ENCODE measurements at regions not wholly inside any gene's neighbourhood (a gene's known extent, or its start where the extent isn't known, plus 50 kb on each side); places are given as distances from the start of the nearest gene placed in this dataset.

DNA sequence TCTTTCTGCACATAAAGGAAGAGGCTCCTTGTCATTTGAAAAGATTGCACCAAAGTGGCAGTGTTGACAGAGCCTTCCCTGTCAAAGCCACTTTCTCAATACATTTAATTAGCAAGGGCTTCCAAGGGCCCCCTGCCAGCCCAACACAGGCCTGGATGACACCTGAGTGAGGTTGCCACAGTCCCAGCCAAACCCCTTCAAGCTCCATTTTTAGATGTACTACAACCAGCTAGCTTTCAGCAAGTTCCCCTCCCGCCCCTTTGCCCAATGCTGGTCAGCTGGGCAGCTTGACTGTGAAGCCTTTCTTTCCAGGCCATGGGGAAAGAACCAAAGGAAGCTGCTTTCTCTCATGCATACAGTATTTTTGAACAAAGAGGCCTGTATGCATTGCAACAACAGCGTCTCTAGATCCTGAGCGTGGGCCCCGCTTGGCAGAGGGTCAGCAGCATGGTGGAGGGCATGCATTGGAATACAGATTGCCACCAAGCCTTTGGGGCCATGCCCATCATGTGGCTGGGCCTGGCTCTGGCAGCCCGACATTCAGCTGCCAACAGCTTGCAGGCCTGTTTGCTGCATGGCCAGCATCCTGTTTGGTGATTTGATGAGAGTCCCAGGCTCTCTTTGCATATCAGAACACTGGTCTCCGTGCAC is 261.1 kb upstream of the GATB start:
- H3K27ac Mint-ChIP-seq: no peak overlapping the region
- DNase-seq (no peak), ATAC-seq (replicated peaks in 1 of 2) (no peak)
- no peaks in the 10 kb centered on the region for H3K36me3 Mint-ChIP-seq (ENCODE audit: insufficient read depth in 2 of 2)
- no peak overlapping the region for H3K4me3 Mint-ChIP-seq
- no peaks in the 10 kb centered on the region for H3K4me1 Mint-ChIP-seq (ENCODE audit: low read depth)
- H3K27me3 Mint-ChIP-seq (ENCODE audit: low read depth): no peaks in the 10 kb centered on the region
- no peaks in the 10 kb centered on the region for H3K9me3 Mint-ChIP-seq

DNA sequence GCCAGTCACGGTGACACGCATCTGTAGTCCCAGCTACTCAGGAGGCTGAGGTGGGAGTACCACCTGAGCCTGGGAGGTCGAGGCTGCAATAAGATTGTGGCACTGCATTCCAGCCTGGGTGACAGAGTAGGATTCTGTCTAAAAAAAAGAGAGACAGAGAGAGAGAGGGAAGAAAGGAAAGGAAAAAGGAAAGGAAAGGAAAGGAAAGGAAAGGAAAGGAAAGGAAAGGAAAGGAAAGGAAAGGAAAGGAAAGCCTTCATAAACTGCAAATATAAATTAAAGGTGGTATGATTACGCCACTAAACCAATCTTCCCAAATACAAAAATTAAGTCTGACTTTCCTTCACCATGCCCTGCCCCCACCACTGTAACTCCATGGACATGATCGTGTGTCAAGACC is 259.3 kb upstream of the GATB start:
- no peak for DNase-seq
- Mint-ChIP-seq H3K9me3 (no peaks in the 10 kb centered on the region), H3K27me3 (ENCODE audit: low read depth) (no peaks in the 10 kb centered on the region), H3K27ac (no peak overlapping the region), H3K4me1 (ENCODE audit: low read depth) (peaks cover 9% of the 10 kb centered on the region), H3K4me3 (no peak overlapping the region), H3K36me3 (ENCODE audit: insufficient read depth in 2 of 2) (no peaks in the 10 kb centered on the region)
- ATAC-seq (replicated peaks in 1 of 2): no peak

DNA sequence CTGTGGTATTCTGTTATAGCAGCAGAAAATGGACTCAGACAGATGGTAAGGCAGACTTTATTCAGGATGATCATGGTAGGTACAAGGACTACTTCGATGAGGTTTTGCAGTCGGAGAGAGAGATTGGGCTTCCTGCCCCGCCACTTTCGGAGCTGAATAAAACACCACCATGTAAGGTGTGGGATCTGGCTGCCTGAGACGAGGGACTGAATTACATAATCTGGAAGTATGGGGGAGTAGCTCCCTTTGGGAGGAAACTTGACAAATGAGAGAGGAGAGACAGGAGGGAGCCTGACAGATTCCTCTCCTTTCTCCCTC is 255.5 kb upstream of the GATB start:
- DNase-seq (no peak), ATAC-seq (replicated peaks in 1 of 2) (no peak)
- H3K27ac Mint-ChIP-seq: no peak overlapping the region
- peaks cover 32% of the 10 kb centered on the region for H3K4me1 Mint-ChIP-seq (ENCODE audit: low read depth)
- H3K36me3 Mint-ChIP-seq (ENCODE audit: insufficient read depth in 2 of 2): no peaks in the 10 kb centered on the region
- H3K27me3 Mint-ChIP-seq (ENCODE audit: low read depth): no peaks in the 10 kb centered on the region
- no peak overlapping the region for H3K4me3 Mint-ChIP-seq
- peaks cover 2 to 3% of the 10 kb centered on the region in 2 donors for H3K9me3 Mint-ChIP-seq

DNA sequence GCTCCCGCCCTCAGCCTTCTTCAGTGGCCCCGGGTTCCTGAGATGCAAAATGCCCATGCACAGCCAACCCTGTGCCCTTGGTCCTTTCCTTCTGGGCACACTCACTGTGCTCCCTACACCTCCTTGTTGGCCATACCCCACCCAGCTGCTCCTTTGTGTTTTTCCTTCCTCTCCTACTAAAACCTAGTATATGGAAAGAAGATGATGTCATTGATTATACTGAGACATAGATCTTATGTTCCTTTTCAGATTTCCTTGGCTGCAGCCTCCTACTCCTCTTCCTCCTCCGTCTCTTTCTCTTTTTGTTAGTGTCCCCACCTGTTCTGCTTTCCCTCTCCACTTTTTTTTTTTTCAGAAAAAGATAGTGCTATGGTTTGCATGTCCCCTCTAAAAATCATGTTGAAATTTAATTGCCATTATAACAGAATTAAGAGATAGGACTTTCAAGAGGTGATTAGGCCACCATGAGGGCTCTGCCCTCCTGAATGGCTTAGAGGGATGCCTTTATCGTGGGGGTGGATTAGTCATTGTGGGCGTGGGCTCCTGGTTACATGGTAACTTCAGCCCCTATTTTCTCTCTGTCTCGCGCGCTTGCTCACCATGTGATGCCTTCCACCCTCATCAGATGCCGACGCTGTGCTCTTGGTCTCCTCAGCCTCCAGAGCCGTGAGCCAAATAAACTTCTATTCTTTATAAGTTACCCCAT is 254.9 kb upstream of the GATB start:
- H3K27me3 Mint-ChIP-seq (ENCODE audit: low read depth): no peaks in the 10 kb centered on the region
- no peak overlapping the region for H3K27ac Mint-ChIP-seq
- H3K9me3 Mint-ChIP-seq: peaks cover 2 to 3% of the 10 kb centered on the region in 2 donors
- ATAC-seq (replicated peaks in 1 of 2) (no peak), DNase-seq (no peak)
- no peak overlapping the region for H3K4me3 Mint-ChIP-seq
- peaks cover 37% of the 10 kb centered on the region for H3K4me1 Mint-ChIP-seq (ENCODE audit: low read depth)
- no peaks in the 10 kb centered on the region for H3K36me3 Mint-ChIP-seq (ENCODE audit: insufficient read depth in 2 of 2)

DNA sequence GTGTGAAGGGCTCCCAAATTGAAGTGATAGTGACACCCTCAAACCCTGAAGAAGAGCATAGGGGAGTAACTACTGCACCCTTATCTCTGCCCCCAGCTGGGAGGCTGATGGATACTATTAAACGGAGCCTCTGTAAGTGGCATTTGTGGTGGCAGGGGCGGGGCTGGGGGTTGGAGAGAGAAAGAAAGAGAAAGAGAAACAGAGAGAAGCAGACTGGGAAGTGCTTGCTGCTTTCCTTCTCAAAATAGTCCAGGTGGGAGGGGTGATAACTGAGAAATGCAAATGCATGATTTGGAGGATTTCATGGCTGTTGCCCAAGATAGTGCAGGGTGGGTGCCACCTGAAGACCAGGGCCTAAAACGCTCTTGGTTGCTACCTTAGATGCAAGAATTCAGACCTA is 253.5 kb upstream of the GATB start:
- no peaks in the 10 kb centered on the region for H3K27me3 Mint-ChIP-seq (ENCODE audit: low read depth)
- H3K27ac Mint-ChIP-seq: no peak overlapping the region
- peaks cover 44% of the 10 kb centered on the region for H3K4me1 Mint-ChIP-seq (ENCODE audit: low read depth)
- peaks cover 2 to 3% of the 10 kb centered on the region in 2 donors for H3K9me3 Mint-ChIP-seq
- H3K4me3 Mint-ChIP-seq: peak overlapping the region; percentile 24 to 50
- DNase-seq (peak; percentile 16 to 34), ATAC-seq (replicated peaks in 1 of 2) (peak; percentile 52 to 73)
- no peaks in the 10 kb centered on the region for H3K36me3 Mint-ChIP-seq (ENCODE audit: insufficient read depth in 2 of 2)

- Mint-ChIP-seq H3K36me3 (ENCODE audit: insufficient read depth in 2 of 2) (no peaks in the 10 kb centered on the region), H3K27me3 (ENCODE audit: low read depth) (no peaks in the 10 kb centered on the region), H3K4me1 (ENCODE audit: low read depth) (peaks cover 44% of the 10 kb centered on the region), H3K4me3 (no peak overlapping the region), H3K9me3 (peaks cover 2 to 3% of the 10 kb centered on the region in 2 donors), H3K27ac (no peak overlapping the region)
- no peak for DNase-seq
- no peak for ATAC-seq (replicated peaks in 1 of 2)
Observed at GRCh38 chr4:152011469-152011868, 250.7 kb upstream of the GATB start.

- Mint-ChIP-seq H3K9me3 (peaks cover 2 to 3% of the 10 kb centered on the region in 2 donors), H3K27me3 (ENCODE audit: low read depth) (no peaks in the 10 kb centered on the region), H3K36me3 (ENCODE audit: insufficient read depth in 2 of 2) (no peaks in the 10 kb centered on the region), H3K27ac (no peak overlapping the region), H3K4me1 (ENCODE audit: low read depth) (peaks cover 37% of the 10 kb centered on the region), H3K4me3 (peak overlapping the region in 1 of 2 donors; percentile 0)
- ATAC-seq (replicated peaks in 1 of 2) (no peak), DNase-seq (no peak)
Observed at GRCh38 chr4:152010710-152011079, 249.9 kb upstream of the GATB start.

GRCh38 chr4:152009983-152010709 is 249.3 kb upstream of the GATB start:
- H3K4me1 Mint-ChIP-seq (ENCODE audit: low read depth): peaks cover 34% of the 10 kb centered on the region
- ATAC-seq (replicated peaks in 1 of 2) (no peak), DNase-seq (no peak)
- peaks cover 2 to 3% of the 10 kb centered on the region in 2 donors for H3K9me3 Mint-ChIP-seq
- H3K4me3 Mint-ChIP-seq: no peak overlapping the region
- H3K27me3 Mint-ChIP-seq (ENCODE audit: low read depth): no peaks in the 10 kb centered on the region
- no peaks in the 10 kb centered on the region for H3K36me3 Mint-ChIP-seq (ENCODE audit: insufficient read depth in 2 of 2)
- no peak overlapping the region for H3K27ac Mint-ChIP-seq

GRCh38 chr4:152009031-152009670 is 248.3 kb upstream of the GATB start:
- H3K36me3 Mint-ChIP-seq (ENCODE audit: insufficient read depth in 2 of 2): no peaks in the 10 kb centered on the region
- DNase-seq: no peak
- no peak overlapping the region for H3K4me3 Mint-ChIP-seq
- no peak for ATAC-seq (replicated peaks in 1 of 2)
- H3K27me3 Mint-ChIP-seq (ENCODE audit: low read depth): no peaks in the 10 kb centered on the region
- H3K27ac Mint-ChIP-seq: no peak overlapping the region
- H3K4me1 Mint-ChIP-seq (ENCODE audit: low read depth): peaks cover 28% of the 10 kb centered on the region
- peaks cover 2 to 3% of the 10 kb centered on the region in 2 donors for H3K9me3 Mint-ChIP-seq

DNA sequence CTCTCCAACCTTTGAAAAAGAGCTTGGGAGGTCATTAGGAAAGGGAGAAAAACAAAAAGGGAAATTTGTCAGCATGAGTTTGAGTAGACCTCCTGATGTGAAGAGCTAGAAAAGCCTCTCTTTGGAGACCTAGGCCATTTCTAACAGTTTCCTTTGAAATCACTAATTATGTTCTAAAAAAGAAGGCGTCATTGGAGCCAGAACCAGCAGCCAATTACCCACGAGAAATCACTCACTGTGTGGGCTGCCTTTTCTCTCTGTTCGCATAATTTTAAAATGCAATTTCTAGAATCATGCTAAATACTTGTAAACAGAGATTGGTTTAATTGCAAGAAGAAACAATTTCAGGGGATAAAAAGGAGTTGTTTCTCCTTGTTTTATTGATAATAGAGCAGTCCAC is 246.3 kb upstream of the GATB start:
- DNase-seq: no peak
- Mint-ChIP-seq H3K36me3 (ENCODE audit: insufficient read depth in 2 of 2) (no peaks in the 10 kb centered on the region), H3K4me3 (no peak overlapping the region), H3K9me3 (no peaks in the 10 kb centered on the region), H3K27ac (no peak overlapping the region), H3K27me3 (ENCODE audit: low read depth) (no peaks in the 10 kb centered on the region), H3K4me1 (ENCODE audit: low read depth) (peaks cover 28% of the 10 kb centered on the region)
- ATAC-seq (replicated peaks in 1 of 2): no peak

DNA sequence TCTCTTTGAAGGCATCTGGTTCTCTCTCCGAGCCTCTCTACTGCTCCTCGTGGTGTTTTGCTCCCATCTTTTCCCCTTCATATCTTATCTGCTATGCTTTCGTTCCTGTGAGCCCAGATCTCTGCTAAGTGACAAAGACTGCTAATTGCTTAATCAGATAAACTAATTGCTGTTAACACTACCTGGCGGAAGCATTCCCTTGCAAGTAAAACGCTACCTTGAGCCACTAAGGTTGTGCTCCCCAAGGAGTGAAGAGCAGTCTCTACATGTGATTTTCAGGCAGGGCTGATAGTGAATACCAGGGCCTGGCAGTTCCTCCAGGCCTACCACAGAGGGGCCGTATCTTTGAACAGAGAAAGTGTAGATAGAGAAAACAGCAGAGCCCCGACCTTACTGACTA is 244.0 kb upstream of the GATB start:
- Mint-ChIP-seq H3K27ac (no peak overlapping the region), H3K4me3 (no peak overlapping the region), H3K9me3 (no peaks in the 10 kb centered on the region), H3K4me1 (ENCODE audit: low read depth) (peaks cover 11% of the 10 kb centered on the region), H3K27me3 (ENCODE audit: low read depth) (no peaks in the 10 kb centered on the region), H3K36me3 (ENCODE audit: insufficient read depth in 2 of 2) (no peaks in the 10 kb centered on the region)
- ATAC-seq (replicated peaks in 1 of 2) (no peak), DNase-seq (no peak)

- DNase-seq (no peak), ATAC-seq (replicated peaks in 1 of 2) (no peak)
- H3K27ac Mint-ChIP-seq: no peak overlapping the region
- H3K27me3 Mint-ChIP-seq (ENCODE audit: low read depth): no peaks in the 10 kb centered on the region
- H3K36me3 Mint-ChIP-seq (ENCODE audit: insufficient read depth in 2 of 2): no peaks in the 10 kb centered on the region
- no peaks in the 10 kb centered on the region for H3K9me3 Mint-ChIP-seq
- peaks cover 17% of the 10 kb centered on the region for H3K4me1 Mint-ChIP-seq (ENCODE audit: low read depth)
- H3K4me3 Mint-ChIP-seq: no peak overlapping the region
Observed at GRCh38 chr4:152000518-152000917, 239.7 kb upstream of the GATB start.

DNA sequence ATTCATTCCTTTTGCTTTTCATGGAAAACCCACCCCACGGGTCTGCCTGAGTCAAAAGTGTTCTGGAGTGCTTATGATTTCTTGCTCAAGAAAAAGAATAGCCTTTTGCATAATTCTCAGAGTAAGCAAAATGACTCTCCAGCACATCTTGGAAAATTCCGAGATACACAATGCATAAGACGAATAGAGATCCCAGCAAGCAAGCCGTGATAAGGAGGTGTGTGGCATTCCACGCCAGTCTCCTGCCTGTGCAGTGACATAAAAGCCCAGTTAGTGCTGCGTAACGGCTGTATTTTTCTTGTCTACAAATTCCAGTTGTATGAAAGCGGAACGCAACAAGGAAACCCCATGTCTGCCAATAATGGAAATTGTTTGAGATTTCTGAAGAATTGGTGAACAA is 237.9 kb upstream of the GATB start:
- Mint-ChIP-seq H3K36me3 (ENCODE audit: insufficient read depth in 2 of 2) (no peaks in the 10 kb centered on the region), H3K4me1 (ENCODE audit: low read depth) (peaks cover 33% of the 10 kb centered on the region), H3K9me3 (no peaks in the 10 kb centered on the region), H3K4me3 (no peak overlapping the region), H3K27ac (no peak overlapping the region), H3K27me3 (ENCODE audit: low read depth) (no peaks in the 10 kb centered on the region)
- DNase-seq: no peak
- no peak for ATAC-seq (replicated peaks in 1 of 2)
